Kidney (tissue), 13 donors: ENCODE measurements at regions not wholly inside any gene's neighbourhood (a gene's known extent, or its start where the extent isn't known, plus 50 kb on each side); places are given as distances from the start of the nearest gene placed in this dataset.

Experiments used
- DNase-seq, 5 donors: peaks; one replicate each; pipeline ENCODE4 v3.0.0-alpha.2; 2013 to 2020
- FAIRE-seq: peaks from 2 replicates; lab custom pipeline; 2012; peaks lifted over from hg19 to GRCh38; lab: Jason Lieb, UNC
- H3K27ac ChIP-seq, 2 donors: one replicate each; pipeline ENCODE4 v1.7.0; 2013; ENCODE audit warnings: low read depth in 2 of 2, low read length in 2 of 2, inconsistent platforms in 1 of 2
- H3K27me3 ChIP-seq: one replicate; pipeline ENCODE4 v1.7.1; 2013; ENCODE audit warnings: low read length, inconsistent platforms; ENCODE audit not compliant: control insufficient read depth, insufficient read depth
- H3K36me3 ChIP-seq, 3 donors: one replicate each; pipeline versions ENCODE4 v1.7.0 to v1.7.1; 2013; ENCODE audit warnings: low read length in 3 of 3, control low read depth in 1 of 3, inconsistent platforms in 1 of 3; ENCODE audit not compliant: insufficient read depth in 3 of 3, control insufficient read depth in 2 of 3
- H3K4me1 ChIP-seq, 3 donors: one replicate each; pipeline versions ENCODE4 v1.7.0 to v1.7.1; 2013; ENCODE audit warnings: low read length in 3 of 3, inconsistent platforms in 1 of 3, low read depth in 1 of 3; ENCODE audit not compliant: control insufficient read depth in 2 of 3, insufficient read depth in 2 of 3
- H3K4me3 ChIP-seq, 3 donors: one replicate each; pipeline versions ENCODE4 v1.7.0 to v1.8.1; 2013; ENCODE audit warnings: low read length in 3 of 3, control low read depth in 1 of 3, inconsistent platforms in 1 of 3
- H3K9ac ChIP-seq, 3 donors: one replicate each; pipeline versions ENCODE4 v1.7.0 to v1.7.1; 2013; ENCODE audit warnings: low read length in 3 of 3, control low read depth in 1 of 3, inconsistent platforms in 1 of 3
- H3K9me3 ChIP-seq, 3 donors: one replicate each; pipeline versions ENCODE4 v1.7.0 to v1.7.1; 2013; ENCODE audit warnings: low read length in 3 of 3, control low read depth in 1 of 3, inconsistent platforms in 1 of 3; ENCODE audit not compliant: control insufficient read depth in 2 of 3, insufficient read depth in 1 of 3
- intact Hi-C: fragments of 100-400 bp; cut with DNase I; formaldehyde crosslinking; loops from one replicate; pipeline ENCODE4 v1.11.1; 2022
- TF ChIP-seq, protein P1 (sequence below): IDR thresholded peaks from 3 replicates; pipeline ENCODE4 v1.5.1; 2012; ENCODE audit warnings: mild to moderate bottlenecking, moderate library complexity, borderline replicate concordance; ENCODE audit not compliant: insufficient read depth; ENCODE audit errors: extremely low read depth
- donor health status: control.
- donor health status: control.
- donor health status: control.
- donor health status: control.
- donor health status: control.
- donor health status: DM: yes; HTN: yes; CAD: no.
- donor health status: Normal renal cell carcinoma (clear cell type).

DNA sequence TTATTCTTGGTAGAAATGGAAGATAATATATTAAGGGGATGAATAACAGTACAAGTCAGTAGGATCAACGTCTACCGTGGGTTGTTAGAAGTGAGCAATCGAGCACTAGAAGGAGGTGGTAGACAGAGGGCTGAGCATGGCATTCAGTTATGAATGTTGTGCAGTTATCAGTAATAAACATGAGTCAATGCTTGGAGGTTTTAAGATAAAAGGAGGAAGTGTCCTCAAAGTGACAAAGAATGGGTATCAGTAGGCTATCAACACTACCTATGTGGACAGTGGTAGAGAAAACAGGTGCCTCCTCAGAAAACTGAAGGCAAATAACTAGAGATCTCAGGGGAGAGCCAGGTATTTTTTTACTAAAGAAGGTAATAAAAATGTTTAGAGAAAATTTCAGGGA lies 1607.0 kb downstream of the PCDH9 start:
- DNase-seq (no peak), FAIRE-seq (no peak)
- intact Hi-C loops: no loop called here
- H3K9ac ChIP-seq: no peak overlapping the region
- no peak overlapping the region for H3K4me3 ChIP-seq
- H3K4me1 ChIP-seq: no peaks in the 10 kb centered on the region
- H3K9me3 ChIP-seq: no peaks in the 10 kb centered on the region
- H3K27ac ChIP-seq: no peak overlapping the region
- H3K27me3 ChIP-seq: no peaks in the 10 kb centered on the region
- no peaks in the 10 kb centered on the region for H3K36me3 ChIP-seq
- TF ChIP-seq, protein P1, sequence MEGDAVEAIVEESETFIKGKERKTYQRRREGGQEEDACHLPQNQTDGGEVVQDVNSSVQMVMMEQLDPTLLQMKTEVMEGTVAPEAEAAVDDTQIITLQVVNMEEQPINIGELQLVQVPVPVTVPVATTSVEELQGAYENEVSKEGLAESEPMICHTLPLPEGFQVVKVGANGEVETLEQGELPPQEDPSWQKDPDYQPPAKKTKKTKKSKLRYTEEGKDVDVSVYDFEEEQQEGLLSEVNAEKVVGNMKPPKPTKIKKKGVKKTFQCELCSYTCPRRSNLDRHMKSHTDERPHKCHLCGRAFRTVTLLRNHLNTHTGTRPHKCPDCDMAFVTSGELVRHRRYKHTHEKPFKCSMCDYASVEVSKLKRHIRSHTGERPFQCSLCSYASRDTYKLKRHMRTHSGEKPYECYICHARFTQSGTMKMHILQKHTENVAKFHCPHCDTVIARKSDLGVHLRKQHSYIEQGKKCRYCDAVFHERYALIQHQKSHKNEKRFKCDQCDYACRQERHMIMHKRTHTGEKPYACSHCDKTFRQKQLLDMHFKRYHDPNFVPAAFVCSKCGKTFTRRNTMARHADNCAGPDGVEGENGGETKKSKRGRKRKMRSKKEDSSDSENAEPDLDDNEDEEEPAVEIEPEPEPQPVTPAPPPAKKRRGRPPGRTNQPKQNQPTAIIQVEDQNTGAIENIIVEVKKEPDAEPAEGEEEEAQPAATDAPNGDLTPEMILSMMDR: no peak

DNA sequence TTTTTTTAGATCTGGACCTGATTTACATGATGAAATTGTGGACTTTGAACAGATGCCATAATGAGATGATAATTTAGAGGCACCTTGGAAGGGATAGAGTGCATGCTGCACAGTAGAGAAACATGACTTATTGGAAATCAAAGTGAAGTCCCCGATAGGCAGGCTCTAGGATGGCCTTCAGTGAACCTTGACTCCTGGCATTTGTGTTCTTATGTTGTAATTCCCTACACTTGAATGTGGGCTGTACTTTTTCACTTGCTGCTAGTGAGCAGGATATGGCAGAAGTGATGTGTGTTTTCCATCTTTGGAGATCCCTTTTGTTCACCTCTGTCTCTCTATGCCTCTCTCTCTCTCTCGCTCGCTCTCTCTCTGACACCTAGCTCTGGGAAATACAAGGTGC lies 1614.6 kb downstream of the PCDH9 start:
- DNase-seq: no peak
- Histone ChIP-seq H3K27ac (no peak overlapping the region), H3K4me1 (no peaks in the 10 kb centered on the region), H3K9ac (no peak overlapping the region), H3K9me3 (no peaks in the 10 kb centered on the region), H3K36me3 (no peaks in the 10 kb centered on the region), H3K4me3 (no peak overlapping the region), H3K27me3 (no peaks in the 10 kb centered on the region)
- FAIRE-seq: no peak
- TF ChIP-seq, protein P1: no peak
- intact Hi-C loops: no loop called here

DNA sequence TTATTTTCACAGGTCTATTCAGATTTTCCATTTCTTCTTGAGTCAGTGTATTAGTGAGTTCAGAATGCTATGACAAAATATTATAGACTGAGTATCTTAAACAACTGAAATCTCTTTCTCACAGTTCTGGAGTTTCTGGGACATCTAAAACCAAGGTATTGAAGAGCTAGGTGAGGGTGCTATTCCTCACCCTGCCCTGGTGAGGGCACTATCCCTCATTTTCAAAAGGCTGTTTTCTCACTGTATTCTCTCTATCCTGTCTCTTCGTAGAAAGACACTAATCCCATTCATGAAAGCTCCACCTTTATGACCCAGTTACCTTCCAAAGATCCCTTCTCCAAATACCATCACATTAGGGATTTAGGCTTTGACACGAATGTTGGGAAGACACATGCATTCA lies 1617.1 kb downstream of the PCDH9 start:
- no peak overlapping the region for H3K27ac ChIP-seq
- no peak overlapping the region for H3K9ac ChIP-seq
- TF ChIP-seq, protein P1: no peak
- no peak for DNase-seq
- no peak overlapping the region for H3K4me3 ChIP-seq
- H3K36me3 ChIP-seq: no peaks in the 10 kb centered on the region
- H3K9me3 ChIP-seq: no peaks in the 10 kb centered on the region
- H3K27me3 ChIP-seq: no peaks in the 10 kb centered on the region
- FAIRE-seq: no peak
- intact Hi-C loops: no loop called here
- no peaks in the 10 kb centered on the region for H3K4me1 ChIP-seq

DNA sequence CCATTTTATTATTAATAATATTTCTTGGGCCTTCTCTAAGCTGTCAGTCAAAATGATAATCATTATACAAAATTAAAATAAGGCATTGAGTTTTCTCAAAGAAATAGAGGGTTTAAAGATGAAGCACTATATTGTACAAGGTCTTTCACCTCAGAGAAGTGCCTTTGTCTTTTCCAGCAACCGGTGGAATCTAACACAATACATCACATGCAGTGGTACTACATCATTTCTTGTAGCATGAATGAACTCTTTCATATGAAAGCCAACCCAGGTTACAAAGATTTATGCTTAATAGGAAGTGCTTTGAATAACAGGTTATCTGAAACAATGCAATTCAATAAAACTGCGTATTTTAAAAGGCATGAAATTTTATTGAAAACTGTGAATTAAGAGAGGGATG lies 1620.8 kb downstream of the PCDH9 start:
- TF ChIP-seq, protein P1: no peak
- no peak for FAIRE-seq
- intact Hi-C loops: no loop called here
- Histone ChIP-seq H3K9ac (no peak overlapping the region), H3K27ac (no peak overlapping the region), H3K27me3 (no peaks in the 10 kb centered on the region), H3K4me3 (no peak overlapping the region), H3K9me3 (no peaks in the 10 kb centered on the region), H3K36me3 (no peaks in the 10 kb centered on the region), H3K4me1 (no peaks in the 10 kb centered on the region)
- no peak for DNase-seq
